Inflammatory macrophage (primary cell): ENCODE measurements at regions not wholly inside any gene's neighbourhood (a gene's known extent, or its start where the extent isn't known, plus 50 kb on each side); places are given as distances from the start of the nearest gene placed in this dataset.
"Not testable (repeated sequence)": the region's sequence is repeated elsewhere in the genome, so short reads cannot be mapped to it uniquely, and the experiment has no call there.

Experiments used
- DNase-seq, 2 donors: peaks; one replicate each; pipeline ENCODE4 v3.0.0-alpha.2; 2020 to 2022

DNA sequence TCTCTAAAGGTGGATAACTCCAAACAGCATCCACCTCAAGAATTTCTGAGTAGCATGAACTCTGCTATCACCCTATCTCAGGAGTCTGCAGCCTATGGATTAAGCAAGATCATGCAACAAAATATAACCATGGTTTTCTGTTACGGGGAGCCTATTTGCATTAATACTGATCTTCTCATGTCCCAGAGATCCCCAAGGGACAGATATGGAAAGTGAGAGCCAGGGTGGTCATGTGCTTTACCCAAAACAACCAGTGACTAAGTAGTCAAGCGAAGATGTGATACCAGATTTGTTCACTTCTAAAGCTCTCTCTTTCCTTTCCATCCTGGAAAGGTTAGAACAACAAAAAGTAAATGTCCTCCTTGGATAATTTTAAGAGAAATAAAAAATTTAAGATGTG lies 125.1 kb downstream of the PRRX1 start:
- no peak for DNase-seq

DNA sequence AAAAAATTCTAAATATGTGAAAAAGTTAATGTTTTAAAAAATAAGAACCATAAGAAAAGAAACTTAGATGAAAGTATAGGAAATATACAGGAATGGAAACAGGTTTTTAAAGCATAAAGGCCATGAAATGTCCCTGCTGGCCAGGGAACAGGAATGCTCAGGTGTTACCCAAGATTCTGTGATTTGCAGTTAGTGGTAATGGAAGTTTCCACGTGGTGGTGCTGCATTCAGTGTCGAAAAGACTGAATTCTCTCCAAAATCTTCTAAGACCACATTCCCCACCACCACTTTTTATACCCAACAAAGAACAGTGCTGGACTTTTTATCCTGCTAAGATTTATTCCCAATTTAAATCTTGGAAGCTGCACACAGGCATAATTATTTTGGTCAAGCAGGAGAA lies 126.2 kb downstream of the PRRX1 start:
- no peak for DNase-seq

DNA sequence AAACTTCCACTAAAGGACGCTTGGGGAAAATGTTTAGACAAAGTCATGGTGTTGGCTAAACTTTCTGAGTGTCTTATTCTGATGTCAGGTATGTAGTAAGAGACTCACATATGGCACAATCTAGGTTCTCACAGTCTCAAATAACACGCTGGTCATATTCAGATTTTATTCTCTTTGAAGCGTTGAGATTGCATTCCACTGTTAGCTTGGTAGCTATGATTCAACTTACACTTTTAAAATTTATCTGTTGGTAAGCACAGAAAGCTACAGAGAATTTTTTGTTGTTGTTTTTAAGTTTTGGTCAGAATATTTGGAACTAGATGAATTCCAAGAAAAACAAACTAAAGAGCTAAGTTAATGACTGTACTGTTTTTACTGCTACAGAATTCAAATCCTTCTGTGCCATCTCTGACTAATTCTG lies 126.7 kb downstream of the PRRX1 start:
- no peak for DNase-seq

DNA sequence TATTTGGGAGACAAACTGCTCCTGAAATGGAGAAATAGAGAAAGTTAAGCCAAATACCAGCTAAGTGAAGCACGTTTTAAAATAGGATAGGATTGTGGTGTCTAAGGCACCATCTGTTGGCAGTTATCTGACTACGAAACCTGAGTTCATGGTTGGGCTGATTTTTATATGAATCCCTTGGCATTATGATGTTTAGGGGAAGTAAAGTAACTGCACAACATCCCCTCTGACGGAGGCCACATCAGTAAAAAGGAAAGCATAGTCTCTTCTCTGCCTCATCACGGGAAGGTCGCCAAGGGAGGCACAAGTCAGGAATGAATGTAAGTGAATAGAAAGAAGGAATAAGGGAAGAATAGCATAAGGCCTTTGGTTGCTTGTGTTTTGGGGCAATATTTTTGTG lies 128.0 kb downstream of the PRRX1 start:
- no peak for DNase-seq

GRCh38 chr1:170800265-170800664 lies 135.1 kb upstream of the MROH9 start:
- DNase-seq = no peak

DNA sequence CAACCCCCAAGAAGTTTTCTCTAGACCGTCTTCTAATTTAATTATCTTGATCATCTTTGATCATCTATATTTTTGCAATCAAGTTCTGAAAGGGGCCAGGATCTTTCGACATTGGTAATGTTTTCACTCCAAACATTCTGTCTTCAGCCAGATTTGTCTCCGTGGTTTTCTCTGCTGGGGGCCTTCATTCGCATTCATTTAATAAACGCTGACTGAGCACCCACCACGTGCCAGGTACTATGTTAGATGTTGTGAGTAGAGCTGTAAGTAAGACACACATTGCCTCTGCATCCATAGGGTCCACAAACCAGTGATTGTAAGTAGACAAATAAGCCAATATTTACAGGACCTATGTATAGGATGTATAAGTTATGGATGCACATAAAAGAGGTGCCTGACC lies 134.5 kb upstream of the MROH9 start:
- DNase-seq = no peak

DNA sequence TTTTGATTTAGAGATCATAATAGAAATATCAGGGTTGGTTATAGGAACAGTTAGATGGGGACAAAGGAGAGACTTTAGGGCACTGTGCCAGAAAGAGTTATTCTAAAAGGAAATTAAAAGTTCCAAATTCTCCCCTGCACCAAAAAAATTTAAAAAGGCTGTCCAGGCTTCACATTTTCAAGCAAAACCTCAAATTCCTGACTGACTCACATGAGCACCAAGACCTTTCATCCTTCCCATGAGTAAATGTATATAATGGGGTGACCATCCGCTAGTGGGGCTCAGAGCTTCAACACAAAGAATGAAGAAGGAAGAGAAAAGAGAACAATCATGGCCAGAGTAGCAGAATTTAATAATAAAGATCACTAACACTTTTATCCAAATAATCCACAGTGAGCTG lies 131.6 kb upstream of the MROH9 start:
- no peak for DNase-seq

- no peak for DNase-seq
These were observed 130.9 kb upstream of the MROH9 start for GRCh38 chr1:170804419-170804818.

- no peak for DNase-seq
These were observed 130.5 kb upstream of the MROH9 start for GRCh38 chr1:170804879-170805278.

DNA sequence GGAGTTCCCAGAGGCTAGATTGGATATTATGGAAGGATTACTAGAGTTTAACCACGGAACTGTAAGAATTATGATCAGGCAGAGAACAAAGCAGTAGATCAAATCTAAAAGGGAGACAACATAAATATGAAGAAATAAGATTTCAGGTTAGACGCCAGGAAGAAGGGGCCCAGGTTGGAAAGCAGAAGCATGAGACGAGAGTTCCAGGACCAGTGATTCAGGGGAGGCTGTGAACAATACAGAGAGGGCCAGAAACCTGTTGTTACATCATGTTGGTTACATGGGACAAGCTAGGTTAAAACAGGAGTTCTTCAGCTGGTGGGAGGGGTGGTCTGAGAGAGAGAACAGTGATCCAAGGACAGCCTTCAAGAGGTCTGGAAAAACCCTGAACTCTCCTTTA lies 128.4 kb upstream of the MROH9 start:
- no peak for DNase-seq

- DNase-seq = no peak
These were observed 127.9 kb upstream of the MROH9 start for GRCh38 chr1:170807432-170807831.

- no peak for DNase-seq
These were observed 127.0 kb upstream of the MROH9 start for GRCh38 chr1:170808216-170808885.

- DNase-seq = not testable (repeated sequence)
These were observed 124.3 kb upstream of the MROH9 start for GRCh38 chr1:170811013-170811412.

GRCh38 chr1:170819781-170820180 lies 115.6 kb upstream of the MROH9 start:
- DNase-seq = no peak

GRCh38 chr1:170823120-170823519 lies 112.2 kb upstream of the MROH9 start:
- no peak for DNase-seq

DNA sequence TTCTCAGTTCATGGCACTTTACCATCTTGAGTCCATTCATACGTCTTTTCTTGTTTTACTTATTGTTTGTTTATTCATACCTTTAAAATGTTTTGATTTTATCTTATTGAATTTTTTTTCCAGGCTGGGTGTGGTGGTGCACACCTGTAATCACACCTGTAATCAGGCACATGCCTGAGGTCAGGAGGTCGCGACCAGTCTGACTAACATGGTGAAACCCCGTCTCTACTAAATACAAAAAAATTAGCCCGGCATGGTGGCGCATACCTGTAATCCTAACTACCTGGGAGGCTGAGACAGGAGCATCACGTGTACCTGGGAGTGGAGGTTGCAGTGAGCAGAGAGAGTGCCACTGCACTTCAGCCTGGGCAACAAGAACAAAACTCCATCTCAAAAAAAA lies 104.1 kb upstream of the MROH9 start:
- no peak for DNase-seq

DNA sequence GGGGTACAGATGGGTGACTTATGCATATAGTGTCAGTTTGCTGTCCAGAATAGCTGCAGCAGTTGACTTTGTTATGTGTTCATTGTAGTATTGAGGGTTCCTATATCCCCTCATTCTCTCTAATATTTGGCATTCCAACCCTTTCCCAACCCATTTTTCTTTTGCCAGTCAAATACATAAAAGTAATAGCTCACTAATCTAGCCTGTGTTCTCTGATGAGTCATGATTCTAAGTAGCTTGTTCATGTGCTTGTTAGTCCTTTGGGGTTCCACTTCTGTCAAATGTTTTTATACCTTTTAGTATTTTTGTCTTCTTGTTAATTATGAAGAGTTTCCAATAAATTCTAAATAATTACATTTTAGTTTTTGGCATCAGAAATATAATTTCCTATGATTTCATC lies 99.2 kb upstream of the MROH9 start:
- DNase-seq = no peak

GRCh38 chr1:170840371-170840770 lies 95.0 kb upstream of the MROH9 start:
- DNase-seq = no peak

GRCh38 chr1:170853302-170853701 lies 82.0 kb upstream of the MROH9 start:
- no peak for DNase-seq

DNA sequence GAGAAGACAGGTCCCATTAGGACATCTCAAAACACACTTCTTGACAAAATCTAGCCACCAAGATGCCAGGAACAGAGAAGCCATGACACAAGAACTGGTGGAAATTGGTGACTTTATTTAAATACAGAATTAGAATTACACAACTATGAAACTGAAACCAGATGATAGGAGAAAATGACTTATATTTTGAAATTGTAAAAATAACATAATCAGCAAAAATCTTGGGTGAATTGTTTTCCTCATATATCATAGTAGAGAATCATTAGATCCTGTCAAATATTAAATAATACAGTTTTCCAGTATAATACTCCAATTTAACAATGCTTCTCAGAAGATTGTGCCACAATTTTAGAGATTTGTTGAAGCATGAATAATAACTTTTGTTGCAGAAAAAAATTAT lies 81.5 kb upstream of the MROH9 start:
- DNase-seq = no peak

- no peak for DNase-seq
These were observed 80.7 kb upstream of the MROH9 start for GRCh38 chr1:170854677-170855076.

DNA sequence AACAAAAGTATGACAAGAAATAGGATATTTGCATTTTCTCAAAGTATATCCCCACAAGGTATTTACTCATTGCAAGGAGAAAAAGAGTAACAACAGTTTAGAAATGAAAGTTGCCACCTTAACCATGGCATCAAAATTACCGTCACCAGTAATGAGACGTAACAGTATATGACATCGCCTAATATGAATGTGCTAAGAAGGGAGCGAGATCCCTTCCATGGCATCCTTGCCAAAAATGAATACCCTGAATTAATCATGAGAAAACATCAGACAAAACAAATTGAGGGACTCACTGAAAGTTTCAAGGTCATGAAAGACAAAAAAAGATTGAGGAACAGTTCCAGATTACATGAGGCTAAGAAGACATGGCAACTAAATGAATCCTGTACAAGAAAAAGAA lies 78.9 kb upstream of the MROH9 start:
- DNase-seq = no peak

DNA sequence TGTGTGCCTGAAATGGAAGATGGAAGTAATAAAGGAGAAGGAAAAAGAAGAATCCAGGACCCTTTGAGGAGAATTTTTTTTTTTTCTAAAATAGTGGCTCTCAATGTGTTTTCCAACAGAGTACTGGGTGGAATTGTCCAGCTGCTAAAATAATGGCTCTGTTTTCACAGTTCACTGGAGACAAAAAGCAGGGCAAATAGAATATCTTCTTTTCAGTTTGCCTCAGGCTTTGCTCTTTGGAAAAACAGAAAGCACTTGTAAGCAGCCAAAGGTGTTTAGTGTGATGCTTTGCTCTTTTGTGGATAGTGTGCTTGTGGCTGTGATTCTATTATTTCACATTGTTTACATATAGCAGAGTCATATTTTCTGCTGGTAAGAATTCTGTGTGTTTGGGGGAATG lies 77.4 kb upstream of the MROH9 start:
- no peak for DNase-seq

- DNase-seq = no peak
These were observed 71.7 kb upstream of the MROH9 start for GRCh38 chr1:170863621-170864020.

GRCh38 chr1:170864238-170864637 lies 71.1 kb upstream of the MROH9 start:
- no peak for DNase-seq
